ENCODE measurements at regions not wholly inside any gene's neighbourhood (a gene's known extent, or its start where the extent isn't known, plus 50 kb on each side); places are given as distances from the start of the nearest gene placed in this dataset.

GRCh38 chr13:50323440-50324065, 308.3 kb downstream of the KCNRG start:
- H3K9me3 ChIP-seq (ENCODE audit: low read length), result no peaks in the 10 kb centered on the region; the same call in 1 of the 2 replicates
- H3K4me3 ChIP-seq (ENCODE audit: low read depth, low read length, poor library complexity, severe bottlenecking), result no peak overlapping the region
- H3K36me3 ChIP-seq (ENCODE audit: insufficient read depth, low read length), result no peaks in the 10 kb centered on the region
- no peaks in the 10 kb centered on the region for H4K20me1 ChIP-seq (ENCODE audit: insufficient read depth, low read length)
- H3K9ac ChIP-seq (ENCODE audit: low read length), result no peak overlapping the region
- no peaks in the 10 kb centered on the region for H3K27me3 ChIP-seq (ENCODE audit: insufficient read depth, low read length)
- no peaks in the 10 kb centered on the region for H3K9me2 ChIP-seq (ENCODE audit: low read depth, low read length)
- H3K27ac ChIP-seq (ENCODE audit: low read depth, low read length, poor library complexity, severe bottlenecking), result no peak overlapping the region
- no peak overlapping the region for H3K4me2 ChIP-seq (ENCODE audit: low read length)
- H3K4me1 ChIP-seq (ENCODE audit: insufficient read depth, low read length, severe bottlenecking), result peaks cover 15% of the 10 kb centered on the region
- no peaks in the 10 kb centered on the region for H3F3A ChIP-seq (ENCODE audit: insufficient read depth, low read length)
- no peaks in the 10 kb centered on the region for H3K79me2 ChIP-seq (ENCODE audit: insufficient read depth, low read length)
- no peak overlapping the region for H2AFZ ChIP-seq (ENCODE audit: low read length)
- no peak for TF ChIP-seq EZH2 (IDR thresholded peaks at IDR 0.05; ENCODE audit: borderline replicate concordance, low read length)
- TF ChIP-seq, protein P1, sequence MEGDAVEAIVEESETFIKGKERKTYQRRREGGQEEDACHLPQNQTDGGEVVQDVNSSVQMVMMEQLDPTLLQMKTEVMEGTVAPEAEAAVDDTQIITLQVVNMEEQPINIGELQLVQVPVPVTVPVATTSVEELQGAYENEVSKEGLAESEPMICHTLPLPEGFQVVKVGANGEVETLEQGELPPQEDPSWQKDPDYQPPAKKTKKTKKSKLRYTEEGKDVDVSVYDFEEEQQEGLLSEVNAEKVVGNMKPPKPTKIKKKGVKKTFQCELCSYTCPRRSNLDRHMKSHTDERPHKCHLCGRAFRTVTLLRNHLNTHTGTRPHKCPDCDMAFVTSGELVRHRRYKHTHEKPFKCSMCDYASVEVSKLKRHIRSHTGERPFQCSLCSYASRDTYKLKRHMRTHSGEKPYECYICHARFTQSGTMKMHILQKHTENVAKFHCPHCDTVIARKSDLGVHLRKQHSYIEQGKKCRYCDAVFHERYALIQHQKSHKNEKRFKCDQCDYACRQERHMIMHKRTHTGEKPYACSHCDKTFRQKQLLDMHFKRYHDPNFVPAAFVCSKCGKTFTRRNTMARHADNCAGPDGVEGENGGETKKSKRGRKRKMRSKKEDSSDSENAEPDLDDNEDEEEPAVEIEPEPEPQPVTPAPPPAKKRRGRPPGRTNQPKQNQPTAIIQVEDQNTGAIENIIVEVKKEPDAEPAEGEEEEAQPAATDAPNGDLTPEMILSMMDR (IDR thresholded peaks at IDR 0.05; ENCODE audit: low read length), result no peak

DNA sequence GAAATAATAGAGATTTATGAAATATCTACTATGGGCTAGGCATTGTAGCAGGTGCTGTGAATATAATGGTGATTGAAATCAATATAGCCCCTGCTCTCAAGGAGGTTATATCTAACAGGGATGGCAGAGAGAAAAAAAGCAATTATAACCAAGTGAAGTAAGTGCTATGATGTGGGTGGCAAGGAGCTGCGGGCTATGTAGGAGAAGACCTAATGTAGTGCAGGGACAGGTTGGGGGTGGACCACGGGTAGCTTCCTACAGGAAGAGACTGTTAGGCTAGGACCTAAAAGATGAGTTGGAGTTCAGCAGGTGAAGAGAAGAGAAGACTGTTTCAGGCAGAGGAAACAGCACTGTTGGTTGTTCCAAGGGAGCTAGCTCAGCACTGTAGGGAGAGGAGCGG, 311.0 kb downstream of the KCNRG start:
- H3K79me2 ChIP-seq (ENCODE audit: insufficient read depth, low read length), result no peaks in the 10 kb centered on the region
- no peaks in the 10 kb centered on the region for H3K36me3 ChIP-seq (ENCODE audit: insufficient read depth, low read length)
- no peak overlapping the region for H3K27ac ChIP-seq (ENCODE audit: low read depth, low read length, poor library complexity, severe bottlenecking)
- no peaks in the 10 kb centered on the region for H3K4me1 ChIP-seq (ENCODE audit: insufficient read depth, low read length, severe bottlenecking)
- no peaks in the 10 kb centered on the region for H3F3A ChIP-seq (ENCODE audit: insufficient read depth, low read length)
- no peaks in the 10 kb centered on the region; the same call in 1 of the 2 replicates for H3K9me3 ChIP-seq (ENCODE audit: low read length)
- no peak overlapping the region for H3K4me3 ChIP-seq (ENCODE audit: low read depth, low read length, poor library complexity, severe bottlenecking)
- H3K9me2 ChIP-seq (ENCODE audit: low read depth, low read length), result no peaks in the 10 kb centered on the region
- no peaks in the 10 kb centered on the region for H3K27me3 ChIP-seq (ENCODE audit: insufficient read depth, low read length)
- H3K9ac ChIP-seq (ENCODE audit: low read length), result no peak overlapping the region
- no peaks in the 10 kb centered on the region for H4K20me1 ChIP-seq (ENCODE audit: insufficient read depth, low read length)
- H3K4me2 ChIP-seq (ENCODE audit: low read length), result no peak overlapping the region
- no peak for TF ChIP-seq EZH2 (IDR thresholded peaks at IDR 0.05; ENCODE audit: borderline replicate concordance, low read length)
- TF ChIP-seq, protein P1 (IDR thresholded peaks at IDR 0.05; ENCODE audit: low read length), result no peak
- no peak overlapping the region for H2AFZ ChIP-seq (ENCODE audit: low read length)

DNA sequence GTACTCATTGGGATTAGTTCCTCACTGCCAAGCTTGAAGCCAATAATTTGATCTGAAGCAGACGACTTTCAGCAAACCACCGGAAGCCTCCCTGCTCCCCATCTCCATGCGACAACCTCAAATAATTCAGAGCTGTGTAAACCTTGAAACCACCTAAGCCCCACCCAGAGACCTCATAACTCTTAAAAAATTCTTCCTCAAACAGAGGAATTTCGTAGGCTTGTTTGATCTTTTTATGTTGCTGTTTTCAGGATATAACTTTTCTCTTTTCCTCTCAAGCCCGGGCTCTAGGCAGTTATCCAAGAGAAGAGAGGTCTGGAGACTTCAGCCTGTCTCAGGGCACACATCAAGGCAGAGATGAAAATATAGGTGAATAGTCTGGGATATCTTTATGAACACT, 311.6 kb downstream of the KCNRG start:
- Histone ChIP-seq H3K4me3 (ENCODE audit: low read depth, low read length, poor library complexity, severe bottlenecking) (no peak overlapping the region), H3K9ac (ENCODE audit: low read length) (no peak overlapping the region), H3K4me2 (ENCODE audit: low read length) (no peak overlapping the region)

More for the DNA sequence above, 311.6 kb downstream of the KCNRG start:
- H3K27ac ChIP-seq (ENCODE audit: low read depth, low read length, poor library complexity, severe bottlenecking), result no peak overlapping the region
- no peaks in the 10 kb centered on the region for H3F3A ChIP-seq (ENCODE audit: insufficient read depth, low read length)
- H3K4me1 ChIP-seq (ENCODE audit: insufficient read depth, low read length, severe bottlenecking), result no peaks in the 10 kb centered on the region
- no peaks in the 10 kb centered on the region for H4K20me1 ChIP-seq (ENCODE audit: insufficient read depth, low read length)
- H3K36me3 ChIP-seq (ENCODE audit: insufficient read depth, low read length), result no peaks in the 10 kb centered on the region
- H3K9me2 ChIP-seq (ENCODE audit: low read depth, low read length), result no peaks in the 10 kb centered on the region
- H3K79me2 ChIP-seq (ENCODE audit: insufficient read depth, low read length), result no peaks in the 10 kb centered on the region
- no peaks in the 10 kb centered on the region for H3K27me3 ChIP-seq (ENCODE audit: insufficient read depth, low read length)
- H3K9me3 ChIP-seq (ENCODE audit: low read length), result no peaks in the 10 kb centered on the region; the same call in 1 of the 2 replicates
- TF ChIP-seq, protein P1 (IDR thresholded peaks at IDR 0.05; ENCODE audit: low read length), result no peak
- no peak for TF ChIP-seq EZH2 (IDR thresholded peaks at IDR 0.05; ENCODE audit: borderline replicate concordance, low read length)
- H2AFZ ChIP-seq (ENCODE audit: low read length), result no peak overlapping the region

Data from OCI-LY1 (cell line).